ENCODE measurements at regions not wholly inside any gene's neighbourhood (a gene's known extent, or its start where the extent isn't known, plus 50 kb on each side); places are given as distances from the start of the nearest gene placed in this dataset.

- no peak overlapping the region for H3K9ac ChIP-seq (replicated peaks in 1 of 4; ENCODE audit: extremely low read depth in 1 of 4, low read depth in 3 of 4, low read length in 3 of 4)
- no peaks in the 10 kb centered on the region; a peak in 1 of 4 replicates for H3K9me3 ChIP-seq (ENCODE audit: insufficient read depth in 2 of 2, low read depth in 1 of 2, low read length in 1 of 2)
- H3K4ac ChIP-seq (replicated peaks; ENCODE audit: insufficient read length, low read depth, low read length): no peak overlapping the region
- H3K56ac ChIP-seq (replicated peaks; ENCODE audit: insufficient read length, low read depth, low read length): no peak overlapping the region
- POLR2A ChIA-PET (ENCODE audit: partially characterized antibody): no interaction called here
- H3K14ac ChIP-seq (ENCODE audit: insufficient read length): no peak overlapping the region
- H3K4me2 ChIP-seq (ENCODE audit: insufficient read depth in 1 of 2, low read depth in 2 of 2, low read length in 2 of 2): no peak overlapping the region
- no peak overlapping the region for H3K4me3 ChIP-seq (ENCODE audit: extremely low read depth in 1 of 4, insufficient read depth in 2 of 4, low read depth in 3 of 4, low read length in 4 of 4)
- H2AFZ ChIP-seq (ENCODE audit: low read length): peak overlapping the region; percentile 78; the same call in 1 of the 2 replicates
- CTCF ChIA-PET (ENCODE audit: partially characterized antibody): interaction anchor here (0.9 to 1.5 kb wide), 4 partner anchors 8 to 31 kb away, joined by 3 to 6 read pairs (median 5); no protein-coding TSS in a partner anchor
- H3K79me2 ChIP-seq (ENCODE audit: control insufficient read depth in 1 of 2, insufficient read depth in 2 of 2, low read length in 2 of 2): no peaks in the 10 kb centered on the region
- H2AK5ac ChIP-seq (ENCODE audit: low read depth, low read length): no peak overlapping the region; the same call in 1 of the 2 replicates
- H4K20me1 ChIP-seq (replicated peaks in 1 of 2; ENCODE audit: control insufficient read depth in 1 of 2, insufficient read depth in 2 of 2, low read length in 2 of 2): no peaks in the 10 kb centered on the region
- DNase-seq (ENCODE audit: low read depth in 1 of 2, low spot score in 2 of 2) (no peak), FAIRE-seq (no peak)
- peaks cover 0 to 8% (median 5%) of the 10 kb centered on the region in 4 experiments; a peak in 5 of 7 replicates for H3K4me1 ChIP-seq (replicated peaks in 1 of 4; ENCODE audit: control insufficient read depth in 3 of 4, insufficient read depth in 4 of 4, low read length in 3 of 4)
- no peak overlapping the region for H3K27ac ChIP-seq (ENCODE audit: low read depth, low read length)
- H3K27me3 ChIP-seq (replicated peaks in 1 of 4; ENCODE audit: control insufficient read depth in 3 of 4, extremely low read depth in 1 of 4, insufficient read depth in 3 of 4, low read length in 3 of 4): no peaks in the 10 kb centered on the region
- no peak overlapping the region for H4K8ac ChIP-seq (ENCODE audit: extremely low read depth, insufficient read depth, low read length)
- no peaks in the 10 kb centered on the region for H3K36me3 ChIP-seq (ENCODE audit: control insufficient read depth in 2 of 4, insufficient read depth in 4 of 4, low read length in 3 of 4)
- peak overlapping the region; percentile 56; the same call in 1 of the 2 replicates for H3K18ac ChIP-seq (ENCODE audit: extremely low read depth, low read length)
- peak overlapping the region; percentile 78 for H2BK12ac ChIP-seq (ENCODE audit: low read depth, low read length)
- H2BK5ac ChIP-seq (ENCODE audit: low read depth, low read length): peak overlapping the region; percentile 38; the same call in 1 of the 2 replicates
- no peak overlapping the region; the same call in 1 of the 2 replicates for H2BK20ac ChIP-seq (ENCODE audit: low read length)
- H4K5ac ChIP-seq (ENCODE audit: insufficient read length, low read depth, low read length): no peak overlapping the region
- WGBS, 2 experiments (ENCODE audit: extremely low coverage in 1 of 2, insufficient coverage in 1 of 2, insufficient read length in 1 of 2, insufficient replicate concordance in 2 of 2, low coverage in 1 of 2, low lambda C conversion rate in 2 of 2, missing lambda C conversion rate in 1 of 2): 80% methylated on average over 10 of the region's 10 CpGs; no CpG with 5 or more reads in 1 of the 2 experiments
- peak overlapping the region; percentile 10 for H2BK120ac ChIP-seq (replicated peaks; ENCODE audit: low read depth, low read length)
- H3K23me2 ChIP-seq (ENCODE audit: low read depth, low read length): no peaks in the 10 kb centered on the region
- H2BK15ac ChIP-seq (ENCODE audit: low read length): no peak overlapping the region
- H4K91ac ChIP-seq (replicated peaks; ENCODE audit: insufficient read length, low read length): peak overlapping the region; percentile 87
- H3K23ac ChIP-seq (ENCODE audit: insufficient read length): no peak overlapping the region
- no peaks in the 10 kb centered on the region for H3K79me1 ChIP-seq (ENCODE audit: low read depth, low read length)
- TF ChIP-seq JUND (IDR thresholded peaks at IDR 0.05; ENCODE audit: low read length) (no peak), SP2 (IDR thresholded peaks at IDR 0.05; ENCODE audit: low read length) (no peak), CEBPB (IDR thresholded peaks at IDR 0.05; ENCODE audit: low read depth, low read length) (no peak), EZH2 (IDR thresholded peaks at IDR 0.05; ENCODE audit: low read depth, low read length, severe bottlenecking) (no peak), BACH1 (IDR thresholded peaks at IDR 0.05; ENCODE audit: low read length) (no peak), MAFK (IDR thresholded peaks at IDR 0.05; ENCODE audit: low read depth, low read length) (no peak), USF2 (IDR thresholded peaks at IDR 0.05; ENCODE audit: low read length) (no peak), KDM4A (IDR thresholded peaks at IDR 0.05; ENCODE audit: low read depth, low read length, severe bottlenecking) (no peak)
Measured at GRCh38 chr9:26754509-26755164, 138.0 kb downstream of the CAAP1 start.
